OCI-LY7 (cell line): ENCODE measurements at regions not wholly inside any gene's neighbourhood (a gene's known extent, or its start where the extent isn't known, plus 50 kb on each side); places are given as distances from the start of the nearest gene placed in this dataset.

ENCODE experiments used
- BruUV-seq: library from RNA; stranded (reverse); fragments of 400-500 nt; replicated peaks from 2 replicates; lab custom pipeline; 2021; lab: Mats Ljungman, UMichigan
- CTCF ChIA-PET: fragments of 300-600 bp; sonication (Branson Sonifier 250); formaldehyde crosslinking; loops from one replicate; lab custom pipeline; 2022; ENCODE audit warnings: antibody characterized with exemption; ENCODE audit not compliant: unreplicated experiment; lab: Charles Lee
- POLR2A ChIA-PET: fragments of 300-600 bp; sonication (Branson Sonifier 250); formaldehyde crosslinking; loops from one replicate; lab custom pipeline; 2022; ENCODE audit warnings: antibody characterized with exemption; lab: Charles Lee
- DNase-seq: peaks from one replicate; pipeline ENCODE4 v3.0.0-alpha.2; 2015; ENCODE audit warnings: low spot score
- H2AFZ ChIP-seq: fragments of 200-600 bp; sonication (generic), shearing (Covaris generic); 2 replicates; pipeline ENCODE4 v1.6.1; 2014; ENCODE audit warnings: mild to moderate bottlenecking, antibody characterized with exemption, low read length, moderate library complexity
- H3K27ac ChIP-seq: fragments of 200-600 bp; sonication (generic); 2 replicates; pipeline ENCODE4 v1.5.1; 2014; ENCODE audit warnings: mixed run types, low read depth, mild to moderate bottlenecking, moderate library complexity, low read length, inconsistent platforms; ENCODE audit not compliant: poor library complexity, severe bottlenecking
- H3K36me3 ChIP-seq: fragments of 200-600 bp; sonication (generic); 2 replicates; pipeline ENCODE4 v1.6.1; 2014; ENCODE audit warnings: mild to moderate bottlenecking, antibody characterized with exemption, low read length, moderate library complexity, mixed read lengths; ENCODE audit not compliant: insufficient read depth
- H3K4me1 ChIP-seq: fragments of 200-600 bp; sonication (generic); 2 replicates; pipeline ENCODE4 v1.5.1; 2014; ENCODE audit warnings: mild to moderate bottlenecking, low read length; ENCODE audit not compliant: insufficient read depth, poor library complexity, severe bottlenecking
- H3K4me2 ChIP-seq: fragments of 200-600 bp; sonication (generic); 2 replicates; pipeline ENCODE4 v1.6.1; 2014; ENCODE audit warnings: mild to moderate bottlenecking, low read length
- H3K4me3 ChIP-seq: fragments of 200-600 bp; sonication (generic); 2 replicates; pipeline ENCODE4 v1.5.1; 2014; ENCODE audit warnings: mild to moderate bottlenecking, low read depth, low read length; ENCODE audit not compliant: poor library complexity, severe bottlenecking
- H3K79me2 ChIP-seq: fragments of 200-600 bp; sonication (generic); 2 replicates; pipeline ENCODE4 v1.6.1; 2016; ENCODE audit warnings: low read depth, mild to moderate bottlenecking, low read length, moderate library complexity, mixed read lengths; ENCODE audit not compliant: insufficient read depth
- H3K9me2 ChIP-seq: fragments of 200-600 bp; sonication (generic); 2 replicates; pipeline ENCODE4 v1.6.1; 2016; ENCODE audit warnings: mild to moderate bottlenecking, low read length, mixed read lengths; ENCODE audit not compliant: insufficient read depth
- H3K9me3 ChIP-seq: fragments of 200-600 bp; sonication (generic); 2 replicates; pipeline ENCODE4 v1.6.1; 2014; ENCODE audit warnings: mild to moderate bottlenecking, mixed run types, low read length, mixed read lengths
- H4K20me1 ChIP-seq: fragments of 200-600 bp; sonication (generic); 2 replicates; pipeline ENCODE4 v1.6.1; 2014; ENCODE audit warnings: mild to moderate bottlenecking, antibody characterized with exemption, low read length, moderate library complexity, mixed read lengths; ENCODE audit not compliant: insufficient read depth
- CTCF ChIP-seq: fragments of 200-600 bp; sonication (generic); conservative IDR thresholded peaks from 2 replicates; pipeline ENCODE4 v1.5.1; 2014; ENCODE audit warnings: mild to moderate bottlenecking, antibody characterized with exemption, low read length, moderate library complexity, mixed read lengths
- EZH2phosphoT487 ChIP-seq: fragments of 200-600 bp; sonication (generic); IDR thresholded peaks from 2 replicates; pipeline ENCODE4 v1.6.1; 2018; ENCODE audit warnings: low read depth, borderline replicate concordance, mild to moderate bottlenecking, mixed run types, antibody characterized with exemption, low read length, moderate library complexity, mixed read lengths
- intact Hi-C: fragments of 100-400 bp; cut with micrococcal nuclease; formaldehyde crosslinking; loops from one replicate; pipeline ENCODE4 v1.10.0; 2022; ENCODE audit not compliant: unreplicated experiment

DNA sequence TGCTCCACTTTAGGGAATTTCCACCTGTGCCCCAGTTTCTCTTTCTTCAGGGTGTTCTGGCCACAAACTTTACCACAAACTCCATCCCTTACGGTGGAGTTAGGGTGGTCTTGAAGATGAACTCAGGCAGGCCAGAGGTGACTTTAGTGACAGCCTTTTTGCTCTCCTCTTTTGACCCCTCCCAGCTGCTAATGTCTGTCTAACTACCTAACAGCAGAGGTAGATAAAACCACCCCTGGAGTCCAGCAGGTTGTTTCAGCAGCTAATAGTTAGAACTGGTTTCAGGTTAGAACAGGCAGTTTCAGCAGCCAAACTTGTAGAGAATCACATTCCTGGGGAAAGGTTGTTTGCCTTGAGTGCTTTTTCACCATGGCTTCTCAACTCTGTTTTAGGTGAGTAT is 971.3 kb upstream of the CDH18 start:
- intact Hi-C loops = no loop called here
- H3K9me2 ChIP-seq = no peaks in the 10 kb centered on the region
- no peak overlapping the region for H3K4me2 ChIP-seq
- H3K9me3 ChIP-seq = no peaks in the 10 kb centered on the region
- ChIA-PET POLR2A (interaction anchor here (1.1 kb wide), 1 partner anchor 23 kb away, joined by 3 read pairs; no protein-coding TSS in a partner anchor), CTCF (no interaction called here)
- H3K4me3 ChIP-seq = no peak overlapping the region
- no peaks in the 10 kb centered on the region for H3K4me1 ChIP-seq
- no peaks in the 10 kb centered on the region for H3K79me2 ChIP-seq
- H4K20me1 ChIP-seq = no peaks in the 10 kb centered on the region
- no peaks in the 10 kb centered on the region for H3K36me3 ChIP-seq
- no peak overlapping the region for H3K27ac ChIP-seq
- BruUV-seq = no TSS peak
- TF ChIP-seq EZH2phosphoT487 (no peak), CTCF (no peak)
- no peak overlapping the region for H2AFZ ChIP-seq
- no peak for DNase-seq

- H2AFZ ChIP-seq = no peak overlapping the region
- DNase-seq = no peak
- ChIA-PET CTCF (no interaction called here), POLR2A (interaction anchor here (0.9 kb wide), 1 partner anchor 27 kb away, joined by 4 read pairs; no protein-coding TSS in a partner anchor)
- no peak overlapping the region for H3K4me3 ChIP-seq
- H3K27ac ChIP-seq = no peak overlapping the region
- H3K9me2 ChIP-seq = no peaks in the 10 kb centered on the region
- BruUV-seq = no TSS peak
- intact Hi-C loops = no loop called here
- no peaks in the 10 kb centered on the region for H3K36me3 ChIP-seq
- H3K4me2 ChIP-seq = no peak overlapping the region
- H3K9me3 ChIP-seq = no peaks in the 10 kb centered on the region
- TF ChIP-seq CTCF (no peak), EZH2phosphoT487 (no peak)
- no peaks in the 10 kb centered on the region for H4K20me1 ChIP-seq
- H3K79me2 ChIP-seq = no peaks in the 10 kb centered on the region
- no peaks in the 10 kb centered on the region for H3K4me1 ChIP-seq
These were observed 970.6 kb upstream of the CDH18 start for GRCh38 chr5:20958641-20959040.

- Histone ChIP-seq H2AFZ (no peak overlapping the region), H3K9me3 (no peaks in the 10 kb centered on the region), H3K36me3 (no peaks in the 10 kb centered on the region), H3K79me2 (no peaks in the 10 kb centered on the region), H3K27ac (no peak overlapping the region), H3K9me2 (no peaks in the 10 kb centered on the region), H3K4me3 (no peak overlapping the region), H3K4me2 (no peak overlapping the region), H4K20me1 (no peaks in the 10 kb centered on the region), H3K4me1 (no peaks in the 10 kb centered on the region)
- CTCF ChIA-PET = no interaction called here
- DNase-seq = no peak
- no TSS peak for BruUV-seq
- TF ChIP-seq EZH2phosphoT487 (no peak), CTCF (no peak)
- POLR2A ChIA-PET = no interaction called here
- intact Hi-C loops = no loop called here
These were observed 968.1 kb upstream of the CDH18 start for GRCh38 chr5:20956134-20956533.
